Kidney epithelial cell (primary cell): ENCODE measurements at regions not wholly inside any gene's neighbourhood (a gene's known extent, or its start where the extent isn't known, plus 50 kb on each side); places are given as distances from the start of the nearest gene placed in this dataset.
"Not testable (repeated sequence)": the region's sequence is repeated elsewhere in the genome, so short reads cannot be mapped to it uniquely, and the experiment has no call there.

ENCODE experiments used
- DNase-seq: peaks from one replicate; pipeline ENCODE4 v3.0.0-alpha.2; 2010; ENCODE audit warnings: low read depth
- H3K27me3 ChIP-seq: 2 replicates; pipeline ENCODE4 v1.6.0; 2011; ENCODE audit warnings: low read length; ENCODE audit not compliant: control insufficient read depth, insufficient read depth
- H3K36me3 ChIP-seq: 2 replicates; pipeline ENCODE4 v1.5.1; 2011; ENCODE audit warnings: low read length; ENCODE audit not compliant: control insufficient read depth, insufficient read depth
- H3K4me3 ChIP-seq: 2 replicates; pipeline ENCODE4 v1.5.1; 2011; ENCODE audit warnings: low read depth, mild to moderate bottlenecking, control low read depth, low read length
- TF ChIP-seq, protein P1 (sequence below): IDR thresholded peaks from 2 replicates; pipeline ENCODE4 v1.5.1; 2011; ENCODE audit warnings: mild to moderate bottlenecking, moderate library complexity, low read length, control low read depth, inconsistent platforms; ENCODE audit not compliant: insufficient read depth, poor library complexity, severe bottlenecking

- TF ChIP-seq, protein P1, sequence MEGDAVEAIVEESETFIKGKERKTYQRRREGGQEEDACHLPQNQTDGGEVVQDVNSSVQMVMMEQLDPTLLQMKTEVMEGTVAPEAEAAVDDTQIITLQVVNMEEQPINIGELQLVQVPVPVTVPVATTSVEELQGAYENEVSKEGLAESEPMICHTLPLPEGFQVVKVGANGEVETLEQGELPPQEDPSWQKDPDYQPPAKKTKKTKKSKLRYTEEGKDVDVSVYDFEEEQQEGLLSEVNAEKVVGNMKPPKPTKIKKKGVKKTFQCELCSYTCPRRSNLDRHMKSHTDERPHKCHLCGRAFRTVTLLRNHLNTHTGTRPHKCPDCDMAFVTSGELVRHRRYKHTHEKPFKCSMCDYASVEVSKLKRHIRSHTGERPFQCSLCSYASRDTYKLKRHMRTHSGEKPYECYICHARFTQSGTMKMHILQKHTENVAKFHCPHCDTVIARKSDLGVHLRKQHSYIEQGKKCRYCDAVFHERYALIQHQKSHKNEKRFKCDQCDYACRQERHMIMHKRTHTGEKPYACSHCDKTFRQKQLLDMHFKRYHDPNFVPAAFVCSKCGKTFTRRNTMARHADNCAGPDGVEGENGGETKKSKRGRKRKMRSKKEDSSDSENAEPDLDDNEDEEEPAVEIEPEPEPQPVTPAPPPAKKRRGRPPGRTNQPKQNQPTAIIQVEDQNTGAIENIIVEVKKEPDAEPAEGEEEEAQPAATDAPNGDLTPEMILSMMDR = no peak
- DNase-seq = no peak
These were observed 1173.7 kb upstream of the PRR20A start for GRCh38 chr13:55967055-55967454.

GRCh38 chr13:55977436-55977835, 1163.3 kb upstream of the PRR20A start:
- TF ChIP-seq, protein P1 = no peak

More at GRCh38 chr13:55967055-55967454, 1173.7 kb upstream of the PRR20A start:
- H3K36me3 ChIP-seq = no peaks in the 10 kb centered on the region
- H3K27me3 ChIP-seq = no peaks in the 10 kb centered on the region
- H3K4me3 ChIP-seq = no peak overlapping the region

GRCh38 chr13:55981381-55981780, 1159.3 kb upstream of the PRR20A start:
- Histone ChIP-seq H3K36me3 (no peaks in the 10 kb centered on the region), H3K27me3 (no peaks in the 10 kb centered on the region), H3K4me3 (no peak overlapping the region)
- TF ChIP-seq, protein P1 = no peak
- no peak for DNase-seq

More at GRCh38 chr13:55977436-55977835, 1163.3 kb upstream of the PRR20A start:
- no peak for DNase-seq
- Histone ChIP-seq H3K27me3 (no peaks in the 10 kb centered on the region), H3K4me3 (no peak overlapping the region), H3K36me3 (no peaks in the 10 kb centered on the region)

GRCh38 chr13:55984026-55984425, 1156.7 kb upstream of the PRR20A start:
- H3K27me3 ChIP-seq, DNase-seq, H3K4me3 ChIP-seq, H3K36me3 ChIP-seq: not testable (repeated sequence)

DNA sequence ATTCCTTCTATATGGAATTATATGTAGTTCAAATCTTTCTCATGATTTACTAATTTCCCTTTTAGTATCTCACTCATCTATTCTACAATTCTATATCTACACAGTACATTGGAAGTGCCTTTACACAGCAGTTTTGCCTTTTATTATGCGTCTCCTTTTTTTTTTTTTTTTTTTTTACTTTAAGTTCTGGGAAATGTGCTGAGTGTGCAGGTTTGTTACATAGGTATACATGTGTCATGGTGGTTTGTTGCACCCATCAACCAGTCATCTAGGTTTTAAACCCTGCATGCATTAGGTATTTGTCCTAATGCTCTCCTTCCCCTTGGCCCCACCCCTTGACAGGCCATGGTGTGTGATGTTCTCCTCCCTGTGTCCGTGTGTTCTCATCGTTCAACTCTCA, 1150.1 kb upstream of the PRR20A start:
- Histone ChIP-seq H3K27me3 (no peaks in the 10 kb centered on the region), H3K4me3 (no peak overlapping the region), H3K36me3 (no peaks in the 10 kb centered on the region)
- DNase-seq = no peak
- TF ChIP-seq, protein P1 = no peak

- TF ChIP-seq, protein P1 = no peak
- Histone ChIP-seq H3K4me3 (no peak overlapping the region), H3K36me3 (no peaks in the 10 kb centered on the region), H3K27me3 (no peaks in the 10 kb centered on the region)
- no peak for DNase-seq
These were observed 1149.1 kb upstream of the PRR20A start for GRCh38 chr13:55991666-55992065.
